HL-60 (cell line): ENCODE measurements at regions not wholly inside any gene's neighbourhood (a gene's known extent, or its start where the extent isn't known, plus 50 kb on each side); places are given as distances from the start of the nearest gene placed in this dataset.

Experiments used
- CTCF ChIP-seq: IDR thresholded peaks from one replicate; pipeline ENCODE4 v1.5.1; 2011; ENCODE audit warnings: low read length, control low read depth, inconsistent platforms; ENCODE audit not compliant: insufficient read depth
- POLR2AphosphoS5 ChIP-seq: IDR thresholded peaks from 2 replicates; pipeline ENCODE4 v1.6.1; 2012; ENCODE audit warnings: low read depth
- REST ChIP-seq: IDR thresholded peaks from 2 replicates; pipeline ENCODE4 v1.6.1; 2012; ENCODE audit warnings: low read depth; ENCODE audit not compliant: insufficient replicate concordance

- TF ChIP-seq CTCF (no peak), POLR2AphosphoS5 (no peak), REST (no peak)
Observed at GRCh38 chr12:115508990-115509389, 768.5 kb downstream of the MED13L start.
